DOHH2 (cell line): ENCODE measurements at regions not wholly inside any gene's neighbourhood (a gene's known extent, or its start where the extent isn't known, plus 50 kb on each side); places are given as distances from the start of the nearest gene placed in this dataset.

Experiments used
- CTCF ChIP-seq: fragments of 200-600 bp; sonication (generic); IDR thresholded peaks from one replicate; pipeline ENCODE4 v1.5.1; 2014; ENCODE audit warnings: antibody characterized with exemption, mild to moderate bottlenecking, low read depth, low read length; ENCODE audit not compliant: poor library complexity, severe bottlenecking
- EZH2phosphoT487 ChIP-seq: fragments of 200-600 bp; sonication (generic); IDR thresholded peaks from 2 replicates; pipeline ENCODE4 v1.6.1; 2017; ENCODE audit warnings: borderline replicate concordance, mild to moderate bottlenecking, antibody characterized with exemption, low read length, moderate library complexity, mixed read lengths

- TF ChIP-seq CTCF (no peak), EZH2phosphoT487 (no peak)
Observed at GRCh38 chr13:50610238-50610637, 233.3 kb downstream of the DLEU7 start.
